SIG-M5 treated with dmso at 0.1 percent for 504 hours (cell line): ENCODE measurements at regions not wholly inside any gene's neighbourhood (a gene's known extent, or its start where the extent isn't known, plus 50 kb on each side); places are given as distances from the start of the nearest gene placed in this dataset.

ENCODE experiments used
- DNase-seq: peaks from one replicate; lab custom pipeline; 2025; ENCODE audit not compliant: unreplicated experiment; lab: John Stamatoyannopoulos, UW

DNA sequence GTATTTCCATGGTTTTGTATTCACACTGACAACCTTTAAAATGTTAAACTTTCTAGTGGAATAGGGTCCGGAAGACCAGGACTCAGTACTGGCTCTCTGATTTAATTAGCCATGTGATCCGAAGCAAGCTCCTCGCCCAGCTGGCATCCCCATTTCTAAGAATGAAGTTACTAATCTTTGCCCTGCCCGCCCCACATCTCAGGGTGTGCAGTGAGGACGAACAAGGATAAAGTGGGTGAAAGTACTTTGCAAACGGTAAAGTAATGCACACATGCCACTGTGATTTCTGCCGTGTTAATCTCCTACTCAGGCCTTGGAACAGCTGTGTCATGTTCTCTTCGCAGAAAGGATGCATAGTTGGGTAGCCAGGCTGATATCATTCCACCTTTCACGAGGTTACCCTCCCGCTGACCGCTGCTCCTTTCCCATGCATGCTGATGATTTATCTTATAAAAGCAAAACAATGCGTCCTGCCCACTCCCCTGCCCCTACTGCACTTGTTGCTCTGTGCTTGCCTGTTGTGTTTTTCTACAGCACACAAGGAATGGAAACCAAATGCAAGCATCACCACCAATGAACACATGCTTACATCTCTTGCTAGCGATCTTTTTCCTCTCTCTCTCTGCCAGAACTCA lies 539.0 kb downstream of the EFNB2 start:
- DNase-seq = no peak

GRCh38 chr13:105994340-105994739 lies 541.1 kb downstream of the EFNB2 start:
- no peak for DNase-seq

GRCh38 chr13:105991622-105992277 lies 543.7 kb downstream of the EFNB2 start:
- DNase-seq = peak; percentile 4

GRCh38 chr13:105991131-105991530 lies 544.3 kb downstream of the EFNB2 start:
- no peak for DNase-seq

GRCh38 chr13:105990256-105990958 lies 545.1 kb downstream of the EFNB2 start:
- DNase-seq = no peak

- DNase-seq = no peak
These were observed 550.8 kb downstream of the EFNB2 start for GRCh38 chr13:105984646-105985045.

GRCh38 chr13:105984236-105984635 lies 551.2 kb downstream of the EFNB2 start:
- no peak for DNase-seq

DNA sequence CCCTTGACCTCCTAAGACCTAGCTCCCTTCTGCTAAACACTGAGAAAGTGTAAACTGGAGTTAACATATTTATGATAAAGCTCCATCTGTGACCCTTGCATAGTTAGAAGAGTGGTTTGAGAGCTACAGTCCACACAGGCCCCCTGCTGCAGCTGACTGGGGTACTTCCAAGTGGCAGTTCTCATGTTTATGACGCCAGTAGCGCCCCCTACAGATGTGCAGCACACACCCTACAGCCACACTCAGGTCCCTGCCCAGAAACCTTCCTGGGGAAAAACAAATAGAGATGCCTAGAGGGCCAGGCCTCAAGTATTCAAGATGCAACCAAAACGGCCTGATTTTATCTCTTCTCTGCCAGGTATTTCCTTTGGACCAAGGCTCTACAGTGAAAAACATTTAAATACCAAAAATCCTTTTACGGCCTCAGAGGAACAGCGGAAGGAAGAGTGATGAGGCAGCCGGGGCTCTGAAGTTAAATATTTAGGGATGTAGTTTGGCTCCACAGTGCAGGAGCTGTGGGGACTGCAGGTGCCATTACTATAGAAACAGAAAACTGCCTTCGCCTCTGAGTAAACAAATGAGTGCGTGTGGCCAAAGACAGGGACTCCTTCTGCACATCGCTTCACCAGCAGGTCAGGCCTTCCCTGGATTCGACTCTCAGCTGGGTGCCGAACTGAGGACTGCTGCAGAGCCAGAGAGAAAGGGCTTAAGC lies 553.1 kb downstream of the EFNB2 start:
- DNase-seq = no peak

DNA sequence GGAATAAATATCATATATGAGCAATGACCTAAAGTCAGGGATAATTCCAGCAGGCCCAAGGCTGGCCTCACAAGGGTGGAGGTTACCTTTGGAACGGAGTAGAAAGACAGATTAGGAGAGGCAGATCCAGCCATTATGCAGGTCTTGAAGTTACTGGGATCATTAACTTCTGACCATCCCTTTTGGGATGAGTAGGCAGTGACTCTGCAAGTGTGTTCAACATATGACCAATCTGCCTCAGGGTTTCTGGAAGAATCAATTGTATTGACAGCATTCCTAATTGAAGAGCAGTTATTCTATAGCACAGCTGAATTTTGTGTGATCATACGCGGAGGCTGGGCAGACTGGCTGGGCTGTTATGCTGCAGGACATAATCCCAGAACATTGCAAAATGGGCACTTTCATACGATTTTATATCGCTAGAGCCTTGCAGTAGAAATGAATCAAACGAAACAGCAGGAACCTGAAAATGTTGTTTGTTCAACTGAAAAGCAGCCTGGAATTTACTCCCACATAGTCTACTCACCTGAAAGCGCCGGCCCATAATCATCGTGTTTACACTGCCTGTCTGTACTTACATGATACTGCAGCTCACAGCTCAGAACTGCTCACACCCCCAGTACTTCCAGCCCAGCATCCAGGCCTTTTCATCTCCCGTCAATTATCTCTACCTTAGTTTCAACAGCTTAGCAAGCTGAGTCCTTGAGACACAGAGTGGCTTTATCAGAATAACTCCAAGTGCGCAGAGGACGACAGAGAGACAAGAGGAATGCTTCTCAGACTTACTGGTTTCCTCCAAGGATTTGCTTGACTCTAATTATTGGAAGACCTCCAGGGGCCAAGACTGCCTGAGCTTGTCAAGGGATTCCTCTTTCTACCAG lies 556.1 kb downstream of the EFNB2 start:
- DNase-seq = no peak

DNA sequence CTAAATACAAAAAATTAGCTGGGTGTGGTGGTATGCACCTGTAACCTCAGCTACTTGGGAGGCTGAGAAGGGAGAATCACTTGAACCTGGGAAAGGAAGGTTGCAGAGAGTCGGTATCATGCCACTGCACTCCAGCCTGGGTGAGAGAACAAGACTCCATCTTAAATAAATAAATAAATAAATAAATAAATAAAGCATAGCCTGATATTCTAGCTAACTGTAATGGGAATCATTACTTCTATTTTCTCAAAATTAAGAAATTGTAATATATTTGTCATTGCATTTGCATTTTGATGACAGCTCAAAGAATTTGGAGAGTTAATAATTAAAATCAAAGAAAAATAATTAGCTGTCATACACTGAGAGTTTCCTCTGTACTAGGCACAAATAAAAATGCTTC lies 561.1 kb downstream of the EFNB2 start:
- no peak for DNase-seq

GRCh38 chr13:105972811-105973590 lies 562.5 kb downstream of the EFNB2 start:
- no peak for DNase-seq

DNA sequence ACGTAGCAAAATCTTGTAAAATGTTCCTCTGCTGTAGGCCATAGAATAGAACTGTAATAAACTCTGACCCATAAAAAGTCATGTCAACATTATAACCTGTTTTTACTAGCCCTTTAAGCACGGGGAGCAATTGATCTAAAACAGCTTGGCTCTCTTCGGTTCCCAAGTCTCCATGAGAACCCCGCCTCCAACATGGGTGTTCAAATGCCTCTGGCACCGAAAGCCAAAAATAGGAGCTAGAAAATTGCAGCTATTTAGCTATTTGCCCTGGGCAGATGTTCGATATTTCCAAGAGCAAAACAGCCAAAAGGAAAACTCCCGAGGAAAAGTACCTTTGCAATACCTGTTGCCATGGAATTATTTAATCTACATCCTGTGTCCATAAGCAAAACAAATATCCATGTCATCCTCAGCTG lies 563.1 kb downstream of the EFNB2 start:
- no peak for DNase-seq

GRCh38 chr13:105971738-105972137 lies 563.7 kb downstream of the EFNB2 start:
- no peak for DNase-seq

- no peak for DNase-seq
These were observed 564.1 kb downstream of the EFNB2 start for GRCh38 chr13:105971312-105971711.

GRCh38 chr13:105969761-105970160 lies 565.7 kb downstream of the EFNB2 start:
- DNase-seq = no peak

- DNase-seq = no peak
These were observed 569.6 kb downstream of the EFNB2 start for GRCh38 chr13:105965910-105966309.

- DNase-seq = no peak
These were observed 573.4 kb downstream of the EFNB2 start for GRCh38 chr13:105962080-105962479.

- DNase-seq = no peak
These were observed 574.0 kb downstream of the EFNB2 start for GRCh38 chr13:105961438-105961837.

GRCh38 chr13:105960326-105960725 lies 575.1 kb downstream of the EFNB2 start:
- DNase-seq = no peak

DNA sequence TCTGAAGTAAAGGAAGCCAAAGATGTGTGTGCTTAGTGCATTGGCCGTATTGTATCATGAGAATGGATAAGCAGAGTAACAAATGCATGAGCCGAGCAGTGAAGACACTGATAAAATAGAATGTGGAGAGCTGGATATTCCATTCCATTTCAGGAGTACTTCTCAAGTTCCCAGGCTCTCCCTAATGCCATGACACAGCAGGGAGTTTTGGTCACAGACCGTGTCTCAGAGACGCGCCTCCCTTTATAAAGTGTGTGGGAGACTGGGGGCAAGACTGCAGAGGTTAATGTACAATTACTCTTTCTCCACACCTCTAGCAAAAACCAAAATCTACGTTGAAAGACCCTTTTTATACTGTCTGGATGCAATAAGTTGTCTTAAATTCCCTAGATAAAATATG lies 575.6 kb downstream of the EFNB2 start:
- no peak for DNase-seq
